K562 (cell line): ENCODE measurements at regions not wholly inside any gene's neighbourhood (a gene's known extent, or its start where the extent isn't known, plus 50 kb on each side); places are given as distances from the start of the nearest gene placed in this dataset.

Source experiments
- MCM5 ChIP-seq: fragments of 450-650 bp; IDR thresholded peaks from 2 replicates; pipeline ENCODE4 v1.6.1; 2016; ENCODE audit warnings: low read depth
- NFIC ChIP-seq: fragments of 450-650 bp; IDR thresholded peaks from 2 replicates; pipeline ENCODE4 v1.6.1; 2017; ENCODE audit warnings: mild to moderate bottlenecking, inconsistent platforms
- NRF1 ChIP-seq, 2 experiments: fragments of 450-650 bp; IDR thresholded peaks in 1 of 2; conservative IDR thresholded peaks in 1 of 2; 2 replicates each; pipeline ENCODE4 v1.6.1; 2014; ENCODE audit warnings: mild to moderate bottlenecking in 2 of 2
- PKNOX1 ChIP-seq: fragments of 450-650 bp; IDR thresholded peaks from 2 replicates; pipeline ENCODE4 v1.6.1; 2016
- POLR3G ChIP-seq: IDR thresholded peaks from 2 replicates; pipeline ENCODE4 v1.6.1; 2011; ENCODE audit not compliant: insufficient read length, insufficient replicate concordance; ENCODE audit errors: extremely low read depth
- ZNF24 ChIP-seq: fragments of 450-650 bp; IDR thresholded peaks from 2 replicates; pipeline ENCODE4 v1.6.1; 2016
- TF ChIP-seq, protein P1 (sequence below), 2 experiments: IDR thresholded peaks in 1 of 2; conservative IDR thresholded peaks in 1 of 2; 2 replicates each; pipeline ENCODE4 v1.6.1; 2016; ENCODE audit warnings: low read depth in 2 of 2, mild to moderate bottlenecking in 1 of 2, missing compliant biosample characterization in 1 of 2, missing genetic modification characterization in 1 of 2, moderate library complexity in 1 of 2
- TF ChIP-seq, protein P2 (sequence below): fragments of 450-650 bp; formaldehyde crosslinking; IDR thresholded peaks from 2 replicates; pipeline ENCODE4 v1.4.0; 2020; ENCODE audit warnings: mild to moderate bottlenecking, moderate library complexity

GRCh38 chr10:83038631-83039030 lies 1100.7 kb upstream of the GHITM start (continued):
- TF ChIP-seq, protein P1, sequence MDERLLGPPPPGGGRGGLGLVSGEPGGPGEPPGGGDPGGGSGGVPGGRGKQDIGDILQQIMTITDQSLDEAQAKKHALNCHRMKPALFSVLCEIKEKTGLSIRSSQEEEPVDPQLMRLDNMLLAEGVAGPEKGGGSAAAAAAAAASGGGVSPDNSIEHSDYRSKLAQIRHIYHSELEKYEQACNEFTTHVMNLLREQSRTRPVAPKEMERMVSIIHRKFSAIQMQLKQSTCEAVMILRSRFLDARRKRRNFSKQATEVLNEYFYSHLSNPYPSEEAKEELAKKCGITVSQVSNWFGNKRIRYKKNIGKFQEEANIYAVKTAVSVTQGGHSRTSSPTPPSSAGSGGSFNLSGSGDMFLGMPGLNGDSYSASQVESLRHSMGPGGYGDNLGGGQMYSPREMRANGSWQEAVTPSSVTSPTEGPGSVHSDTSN (CRISPR knock-in tag; IDR thresholded peaks at IDR 0.05; ENCODE audit: low read depth), result no peak
- TF ChIP-seq, protein P1 (tag; conservative IDR thresholded peaks at IDR 0.05; ENCODE audit: low read depth), result no peak
- TF ChIP-seq ZNF24 (no peak), NFIC (no peak), PKNOX1 (no peak), MCM5 (no peak), POLR3G (no peak), NRF1 (conservative IDR thresholded peaks at IDR 0.05 in 1 of 2, IDR thresholded peaks at IDR 0.05 in 1 of 2) (no peak)
- TF ChIP-seq, protein P2, sequence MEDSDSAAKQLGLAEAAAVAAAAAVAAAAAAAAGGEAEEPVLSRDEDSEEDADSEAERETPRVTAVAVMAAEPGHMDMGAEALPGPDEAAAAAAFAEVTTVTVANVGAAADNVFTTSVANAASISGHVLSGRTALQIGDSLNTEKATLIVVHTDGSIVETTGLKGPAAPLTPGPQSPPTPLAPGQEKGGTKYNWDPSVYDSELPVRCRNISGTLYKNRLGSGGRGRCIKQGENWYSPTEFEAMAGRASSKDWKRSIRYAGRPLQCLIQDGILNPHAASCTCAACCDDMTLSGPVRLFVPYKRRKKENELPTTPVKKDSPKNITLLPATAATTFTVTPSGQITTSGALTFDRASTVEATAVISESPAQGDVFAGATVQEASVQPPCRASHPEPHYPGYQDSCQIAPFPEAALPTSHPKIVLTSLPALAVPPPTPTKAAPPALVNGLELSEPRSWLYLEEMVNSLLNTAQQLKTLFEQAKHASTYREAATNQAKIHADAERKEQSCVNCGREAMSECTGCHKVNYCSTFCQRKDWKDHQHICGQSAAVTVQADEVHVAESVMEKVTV, result no peak
